SK-N-MC (cell line): ENCODE measurements at regions not wholly inside any gene's neighbourhood (a gene's known extent, or its start where the extent isn't known, plus 50 kb on each side); places are given as distances from the start of the nearest gene placed in this dataset.

Source experiments
- EZH2 ChIP-seq: fragments of 200-600 bp; sonication (generic); IDR thresholded peaks from one replicate; pipeline ENCODE4 v1.6.1; 2017; ENCODE audit warnings: antibody characterized with exemption
- POLR2AphosphoS5 ChIP-seq: IDR thresholded peaks from 2 replicates; pipeline ENCODE4 v1.6.1; 2012; ENCODE audit warnings: mild to moderate bottlenecking, low read depth, low read length, borderline replicate concordance

DNA sequence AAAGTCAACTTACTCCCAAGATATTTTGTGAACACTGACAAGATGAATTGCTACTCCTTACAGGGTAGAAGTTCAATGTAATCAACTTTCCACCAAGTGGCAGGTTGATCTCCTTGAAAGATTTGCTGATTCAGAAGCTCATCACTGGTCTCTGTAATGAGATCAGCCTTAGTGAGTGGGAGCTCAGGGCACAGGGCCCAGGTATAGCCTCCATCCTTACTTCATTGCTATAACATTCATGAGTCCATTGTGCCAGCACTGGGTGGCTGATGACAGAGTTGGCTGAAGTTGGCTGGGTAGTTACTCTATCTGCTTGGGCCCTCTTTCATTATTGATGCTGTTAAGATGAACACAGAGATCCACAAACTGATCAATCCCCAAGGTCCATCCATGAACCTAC lies 379.0 kb downstream of the IRS1 start:
- no peak for TF ChIP-seq POLR2AphosphoS5
- no peak for TF ChIP-seq EZH2
